Muscle of arm (tissue), 1 donor: ENCODE measurements at regions not wholly inside any gene's neighbourhood (a gene's known extent, or its start where the extent isn't known, plus 50 kb on each side); places are given as distances from the start of the nearest gene placed in this dataset.
"Not testable (repeated sequence)": the region's sequence is repeated elsewhere in the genome, so short reads cannot be mapped to it uniquely, and the experiment has no call there.

ENCODE experiments used
- DNase-seq: peaks from one replicate; pipeline ENCODE4 v3.0.0-alpha.2; 2013

DNA sequence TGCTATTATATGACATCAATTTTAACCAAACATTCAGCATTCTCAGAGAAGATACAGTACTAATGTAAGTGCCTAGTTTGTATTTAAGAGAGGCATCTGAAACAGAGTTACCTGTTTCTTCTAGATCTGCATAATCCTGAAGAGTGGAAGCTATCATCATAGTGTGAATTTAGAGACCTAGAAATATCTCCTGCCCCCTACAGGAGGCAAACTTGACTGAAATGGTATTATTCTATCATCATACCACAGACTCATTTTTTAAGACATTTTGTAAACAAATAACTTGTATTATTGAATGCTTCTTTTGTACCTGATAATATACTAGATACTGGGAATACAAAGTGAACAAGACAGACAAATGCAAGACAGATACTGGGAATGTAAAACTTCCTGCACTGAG lies 216.8 kb upstream of the RPS23 start:
- no peak for DNase-seq

DNA sequence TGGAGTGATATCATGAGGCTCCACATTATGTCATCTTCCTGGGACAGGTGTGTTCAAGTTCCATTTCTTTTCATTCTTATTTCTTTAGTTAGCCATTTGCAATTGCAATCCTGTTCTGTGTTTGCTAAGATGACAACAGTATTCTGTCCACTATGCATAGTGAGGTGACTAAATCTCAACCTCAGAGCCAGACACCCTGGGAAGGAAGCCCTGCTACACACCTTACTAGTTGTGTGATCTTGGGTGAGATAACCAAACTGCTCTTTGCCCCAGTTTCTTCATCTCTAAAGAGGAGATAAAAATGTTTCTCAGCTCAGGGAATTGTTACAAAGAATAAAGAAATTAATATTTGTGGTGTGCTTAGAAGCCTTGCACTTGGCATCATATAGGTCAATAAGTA lies 215.1 kb upstream of the RPS23 start:
- no peak for DNase-seq

DNA sequence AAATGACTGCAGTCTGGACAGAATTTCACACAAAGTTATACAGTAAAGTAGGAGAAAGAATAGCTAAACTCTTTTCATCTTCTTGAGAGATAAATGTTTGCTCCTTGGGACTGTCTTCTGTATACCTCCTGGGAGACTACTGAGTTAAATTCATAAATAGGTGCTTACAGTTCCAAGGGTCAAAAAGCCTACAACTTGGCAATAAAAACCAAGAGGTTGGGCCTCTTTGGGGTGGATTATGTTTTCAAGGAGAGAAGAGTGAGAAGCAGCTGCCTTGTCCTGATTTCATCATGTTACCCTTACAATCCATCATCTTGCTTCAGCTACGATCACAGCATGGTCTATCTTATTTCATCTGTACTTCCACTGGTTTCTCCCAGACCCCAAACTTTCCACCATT lies 213.2 kb upstream of the RPS23 start:
- DNase-seq: no peak

- no peak for DNase-seq
These were observed 211.5 kb upstream of the RPS23 start for GRCh38 chr5:82489683-82490082.

DNA sequence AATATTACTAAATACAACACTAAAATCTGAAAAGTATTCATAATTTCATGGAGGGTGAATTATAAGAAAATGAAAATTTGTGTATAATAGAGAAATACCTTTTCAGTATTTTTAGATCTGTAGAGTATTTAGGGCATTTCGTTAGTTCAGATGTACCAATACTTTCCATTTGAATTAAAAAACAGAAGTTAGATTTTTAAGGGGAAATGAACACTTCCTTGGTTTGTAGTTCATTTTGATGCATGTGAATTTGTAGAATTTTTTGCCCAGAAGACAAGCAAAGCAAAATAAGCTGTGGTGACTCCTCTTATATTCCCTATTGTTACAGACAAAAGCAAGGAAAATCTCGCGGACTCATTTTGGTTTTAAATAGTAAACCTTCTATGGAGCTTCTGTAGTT lies 209.0 kb upstream of the RPS23 start:
- no peak for DNase-seq

GRCh38 chr5:82480331-82480730 lies 202.2 kb upstream of the RPS23 start:
- DNase-seq: no peak

DNA sequence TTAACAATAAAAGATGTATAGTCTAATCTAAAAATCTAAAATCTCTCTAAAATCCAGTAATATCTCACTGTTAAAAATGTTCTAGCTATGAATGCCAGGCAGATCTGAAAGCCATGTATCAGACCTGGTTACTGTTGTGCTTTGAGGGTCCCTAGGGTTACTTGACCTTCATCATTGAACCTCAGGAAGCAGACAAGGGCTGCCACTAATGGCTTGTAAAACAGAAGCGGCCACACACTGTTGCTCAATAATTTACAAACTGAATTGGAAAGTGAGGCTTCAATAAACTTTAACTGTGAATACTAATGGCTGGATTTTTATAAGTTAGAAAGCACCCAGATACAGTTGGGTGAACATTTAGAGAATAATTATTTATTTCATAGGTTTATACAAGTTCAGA lies 198.0 kb upstream of the RPS23 start:
- no peak for DNase-seq

GRCh38 chr5:82473262-82473661 lies 195.1 kb upstream of the RPS23 start:
- no peak for DNase-seq

- DNase-seq: no peak
These were observed 192.2 kb upstream of the RPS23 start for GRCh38 chr5:82470185-82470994.

DNA sequence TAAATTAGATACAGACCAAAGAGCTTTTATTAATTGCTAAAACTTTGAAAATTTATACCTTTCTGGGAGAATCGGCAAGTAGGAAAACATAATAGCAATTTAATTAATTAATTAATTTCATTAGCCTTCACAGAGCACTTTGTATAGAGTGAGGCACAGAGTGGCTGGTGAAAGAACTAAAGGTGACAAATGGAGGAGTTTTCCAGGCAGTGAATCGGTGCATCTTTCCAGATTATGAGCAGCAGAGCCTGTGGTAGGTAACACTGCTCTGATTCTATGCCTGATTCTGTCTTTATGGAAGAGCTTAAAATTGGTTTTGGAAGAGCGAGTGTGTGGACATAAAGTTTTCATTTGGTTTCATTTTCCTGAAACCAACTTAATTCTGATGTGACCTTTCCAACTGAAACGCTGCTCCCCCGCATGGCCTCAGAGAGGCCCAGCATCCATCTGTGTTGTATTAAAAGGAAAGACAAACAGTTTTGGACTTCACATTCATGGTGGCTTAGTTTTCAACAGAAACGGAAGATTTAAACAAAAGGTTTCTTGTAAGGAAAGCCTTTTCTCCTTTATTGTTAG lies 188.9 kb upstream of the RPS23 start:
- DNase-seq: peak; percentile 79

DNA sequence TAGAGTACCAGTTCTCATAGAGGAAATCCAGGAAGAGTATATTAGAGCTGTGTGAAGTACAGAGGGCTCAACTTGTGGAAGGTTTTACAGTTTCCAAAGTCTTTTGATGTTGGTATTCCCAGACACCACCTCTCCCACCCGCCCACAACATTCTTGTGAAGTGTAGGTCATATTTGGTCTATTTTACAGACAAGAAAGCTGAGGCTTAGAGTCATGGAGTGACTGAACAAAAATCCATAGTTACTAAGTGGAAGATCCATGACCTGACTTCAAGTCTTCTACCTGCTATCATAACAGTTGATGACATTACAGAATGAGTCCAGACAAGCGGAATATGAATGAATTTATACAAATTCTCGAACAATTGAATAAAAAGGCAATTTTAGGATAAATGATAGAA lies 187.1 kb upstream of the RPS23 start:
- DNase-seq: no peak

DNA sequence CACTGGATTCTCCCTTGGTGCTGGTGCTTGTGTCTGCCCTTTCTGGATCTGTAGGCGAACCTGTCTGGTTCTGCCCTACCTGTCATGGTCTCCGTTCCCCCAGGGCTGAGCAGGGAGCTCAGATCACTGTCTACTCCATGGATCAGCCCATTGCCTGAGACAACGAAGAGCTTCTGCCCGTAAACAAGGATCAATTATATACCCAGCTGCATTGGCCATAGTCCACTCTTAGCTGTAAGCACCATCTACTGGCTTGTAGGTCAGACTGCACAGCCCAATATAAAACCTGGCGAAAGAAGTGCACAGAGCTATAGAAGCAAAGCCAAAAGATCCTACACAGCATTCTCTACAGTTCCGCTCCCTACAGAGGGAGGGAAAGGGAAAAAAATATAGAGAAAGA lies 181.5 kb upstream of the RPS23 start:
- no peak for DNase-seq

DNA sequence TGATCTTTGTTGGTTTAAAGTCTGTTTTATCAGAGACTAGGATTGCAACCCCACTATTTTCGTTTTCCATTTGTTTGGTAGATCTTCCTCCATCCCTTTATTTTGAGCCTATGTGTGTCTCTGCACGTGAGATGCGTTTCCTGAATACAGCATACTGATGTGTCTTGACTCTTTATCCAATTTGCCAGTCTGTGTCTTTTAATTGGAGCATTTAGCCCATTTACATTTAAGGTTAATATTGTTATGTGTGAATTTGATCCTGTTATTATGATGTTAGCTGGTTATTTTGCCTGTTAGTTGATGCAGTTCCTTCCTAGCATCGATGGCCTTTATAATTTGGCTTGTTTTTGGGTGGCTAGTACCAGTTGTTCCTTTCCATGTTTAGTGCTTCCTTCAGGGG lies 177.2 kb upstream of the RPS23 start:
- not testable (repeated sequence) for DNase-seq

GRCh38 chr5:82448374-82448773 lies 170.2 kb upstream of the RPS23 start:
- DNase-seq: no peak

DNA sequence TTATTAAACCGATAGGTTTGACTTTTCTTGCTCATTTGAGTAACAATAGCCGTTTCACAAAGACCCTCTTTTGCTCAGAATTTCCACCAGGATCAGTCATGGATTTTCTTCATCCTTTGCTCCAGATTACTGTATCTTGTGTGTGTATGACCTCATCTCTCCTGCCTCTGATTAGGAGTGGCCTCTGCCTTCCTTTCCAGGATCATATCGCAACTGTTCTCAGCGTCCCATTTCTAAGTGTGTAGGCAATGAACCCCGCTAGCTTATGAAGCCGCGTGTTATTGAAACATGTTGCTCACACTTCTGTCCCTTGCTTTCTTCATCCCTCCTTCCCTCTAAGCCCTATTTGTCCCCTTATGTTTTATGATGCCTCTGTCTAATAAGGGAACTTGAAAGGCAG lies 169.8 kb upstream of the RPS23 start:
- no peak for DNase-seq

GRCh38 chr5:82446809-82447208 lies 168.7 kb upstream of the RPS23 start:
- DNase-seq: peak; percentile 50

GRCh38 chr5:82445726-82446335 lies 167.7 kb upstream of the RPS23 start:
- no peak for DNase-seq

DNA sequence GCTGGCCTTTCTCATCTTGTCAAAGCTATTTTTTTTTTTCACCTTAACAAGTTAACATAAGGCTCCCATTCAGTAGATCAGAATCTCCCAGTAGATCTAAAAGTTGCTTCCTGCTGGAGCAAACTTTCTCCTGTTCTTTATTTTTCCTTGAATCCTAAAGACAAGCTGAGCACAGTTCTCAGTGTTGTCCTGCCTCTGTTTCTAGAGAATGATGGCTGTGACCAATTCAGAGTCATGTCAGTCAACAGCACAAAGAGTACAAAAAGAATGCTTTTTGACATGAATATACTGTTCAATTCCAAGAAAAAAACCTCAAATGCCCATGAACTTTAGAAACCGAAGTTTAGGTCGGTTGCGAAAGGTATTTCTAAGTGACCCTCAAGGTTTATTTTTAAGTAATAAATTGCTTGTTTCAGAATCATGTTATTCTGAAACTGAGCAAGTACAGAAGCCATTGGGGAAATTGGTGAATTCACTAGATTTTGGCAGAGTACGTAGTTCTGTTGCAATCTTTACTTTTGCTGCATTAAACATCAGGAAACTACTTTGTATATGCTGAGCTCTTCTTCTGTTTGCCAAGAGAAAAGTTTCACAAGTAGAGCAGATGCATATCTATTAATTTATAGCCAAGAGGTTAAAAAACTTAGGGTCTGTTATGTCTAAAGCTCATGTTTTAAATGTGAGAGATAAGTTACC lies 161.7 kb upstream of the RPS23 start:
- peak; percentile 54 for DNase-seq

DNA sequence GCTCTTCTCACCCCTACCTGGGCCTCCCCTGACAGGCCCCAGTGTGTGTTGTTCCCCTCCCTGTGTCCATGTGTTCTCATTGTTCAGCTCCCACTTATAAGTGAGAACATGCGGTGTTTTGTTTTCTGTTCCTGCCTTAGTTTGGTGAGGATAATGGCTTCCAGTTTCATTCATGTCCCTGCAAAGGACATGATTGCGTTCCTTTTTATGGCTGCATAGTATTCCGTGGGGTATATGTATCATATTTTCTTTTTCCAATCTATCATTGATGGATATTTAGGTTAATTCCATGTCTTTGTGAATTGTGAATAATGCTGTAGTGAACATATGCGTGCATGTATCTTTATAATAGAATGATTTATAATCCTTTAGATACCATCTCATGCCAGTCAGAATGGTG lies 159.4 kb upstream of the RPS23 start:
- DNase-seq: not testable (repeated sequence)

GRCh38 chr5:82436291-82436690 lies 158.1 kb upstream of the RPS23 start:
- DNase-seq: no peak

- not testable (repeated sequence) for DNase-seq
These were observed 156.8 kb upstream of the RPS23 start for GRCh38 chr5:82434696-82435660.
